ENCODE measurements at regions not wholly inside any gene's neighbourhood (a gene's known extent, or its start where the extent isn't known, plus 50 kb on each side); places are given as distances from the start of the nearest gene placed in this dataset.

- TF ChIP-seq NR1H2 (CRISPR knock-in tag; IDR thresholded peaks at IDR 0.05) (no peak), ZNF671 (CRISPR knock-in tag; IDR thresholded peaks at IDR 0.05) (no peak), ZNF416 (CRISPR knock-in tag; IDR thresholded peaks at IDR 0.05) (no peak), ZNF281 (CRISPR knock-in tag; IDR thresholded peaks at IDR 0.05) (no peak)
These were observed 455.1 kb upstream of the HS6ST1 start (continued) for GRCh38 chr2:128773641-128774319.

- Mint-ChIP-seq H3K36me3 (no peaks in the 10 kb centered on the region), H3K9me3 (peaks cover 8% of the 10 kb centered on the region), H3K27me3 (ENCODE audit: low read depth) (no peaks in the 10 kb centered on the region), H3K4me1 (peaks cover 13% of the 10 kb centered on the region), H3K27ac (no peak overlapping the region), H3K4me3 (no peak overlapping the region)
- CTCF ChIA-PET: no interaction called here
- no peak for DNase-seq (ENCODE audit: low spot score)
- TF ChIP-seq FOXP4 (CRISPR knock-in tag; IDR thresholded peaks at IDR 0.05): no peak
- no peak for TF ChIP-seq MAX (CRISPR knock-in tag; IDR thresholded peaks at IDR 0.05)
- TF ChIP-seq OVOL2 (CRISPR knock-in tag; IDR thresholded peaks at IDR 0.05; ENCODE audit: borderline replicate concordance): no peak
- no peak for TF ChIP-seq ZNF416 (CRISPR knock-in tag; IDR thresholded peaks at IDR 0.05)
- no peak for TF ChIP-seq TEAD4 (CRISPR knock-in tag; IDR thresholded peaks at IDR 0.05)
- no peak for TF ChIP-seq CBFB (CRISPR knock-in tag; IDR thresholded peaks at IDR 0.05; ENCODE audit: low read depth)
- no peak for TF ChIP-seq ZNF396 (CRISPR knock-in tag; IDR thresholded peaks at IDR 0.05; ENCODE audit: borderline replicate concordance)
- TF ChIP-seq GRHL2 (CRISPR knock-in tag; IDR thresholded peaks at IDR 0.05; ENCODE audit: insufficient replicate concordance, severe bottlenecking): no peak
- TF ChIP-seq MLX (CRISPR knock-in tag; IDR thresholded peaks at IDR 0.05): no peak
- no peak for TF ChIP-seq ERG (CRISPR knock-in tag; IDR thresholded peaks at IDR 0.05)
- TF ChIP-seq EMX1 (CRISPR knock-in tag; IDR thresholded peaks at IDR 0.05): no peak
- TF ChIP-seq SMAD4 (CRISPR knock-in tag; IDR thresholded peaks at IDR 0.05): no peak
- TF ChIP-seq JUN (CRISPR knock-in tag; IDR thresholded peaks at IDR 0.05): no peak
- POLR2A ChIA-PET: no interaction called here
- no peak for ATAC-seq
These were observed 455.9 kb upstream of the HS6ST1 start for GRCh38 chr2:128774320-128775216.
